GM23338 (cell line): ENCODE measurements at regions not wholly inside any gene's neighbourhood (a gene's known extent, or its start where the extent isn't known, plus 50 kb on each side); places are given as distances from the start of the nearest gene placed in this dataset.

Experiments used
- EZH2 ChIP-seq: fragments of 200-600 bp; sonication (generic); IDR thresholded peaks from one replicate; pipeline ENCODE4 v1.8.0; 2017; ENCODE audit warnings: antibody characterized with exemption, mild to moderate bottlenecking, low read depth; ENCODE audit not compliant: unreplicated experiment
- POLR2AphosphoS5 ChIP-seq: IDR thresholded peaks from 2 replicates; pipeline ENCODE4 v1.6.1; 2016; ENCODE audit warnings: antibody characterized with exemption, low read depth
- REST ChIP-seq: IDR thresholded peaks from one replicate; pipeline ENCODE4 v1.6.1; 2018; ENCODE audit warnings: antibody characterized with exemption; ENCODE audit not compliant: unreplicated experiment
- ZNF114 ChIP-seq: fragments of 250-450 bp; sonication (Bioruptor Pico); IDR thresholded peaks from 2 replicates; pipeline ENCODE4 v1.5.0; 2020; ENCODE audit warnings: mild to moderate bottlenecking, moderate library complexity
- TF ChIP-seq, protein P1 (sequence below): fragments of 250-450 bp; sonication (Bioruptor Pico); IDR thresholded peaks from 2 replicates; pipeline ENCODE4 v1.5.0; 2020; ENCODE audit warnings: mild to moderate bottlenecking, moderate library complexity

GRCh38 chr18:51446571-51447210 is 249.2 kb upstream of the MEX3C start (continued):
- TF ChIP-seq, protein P1, sequence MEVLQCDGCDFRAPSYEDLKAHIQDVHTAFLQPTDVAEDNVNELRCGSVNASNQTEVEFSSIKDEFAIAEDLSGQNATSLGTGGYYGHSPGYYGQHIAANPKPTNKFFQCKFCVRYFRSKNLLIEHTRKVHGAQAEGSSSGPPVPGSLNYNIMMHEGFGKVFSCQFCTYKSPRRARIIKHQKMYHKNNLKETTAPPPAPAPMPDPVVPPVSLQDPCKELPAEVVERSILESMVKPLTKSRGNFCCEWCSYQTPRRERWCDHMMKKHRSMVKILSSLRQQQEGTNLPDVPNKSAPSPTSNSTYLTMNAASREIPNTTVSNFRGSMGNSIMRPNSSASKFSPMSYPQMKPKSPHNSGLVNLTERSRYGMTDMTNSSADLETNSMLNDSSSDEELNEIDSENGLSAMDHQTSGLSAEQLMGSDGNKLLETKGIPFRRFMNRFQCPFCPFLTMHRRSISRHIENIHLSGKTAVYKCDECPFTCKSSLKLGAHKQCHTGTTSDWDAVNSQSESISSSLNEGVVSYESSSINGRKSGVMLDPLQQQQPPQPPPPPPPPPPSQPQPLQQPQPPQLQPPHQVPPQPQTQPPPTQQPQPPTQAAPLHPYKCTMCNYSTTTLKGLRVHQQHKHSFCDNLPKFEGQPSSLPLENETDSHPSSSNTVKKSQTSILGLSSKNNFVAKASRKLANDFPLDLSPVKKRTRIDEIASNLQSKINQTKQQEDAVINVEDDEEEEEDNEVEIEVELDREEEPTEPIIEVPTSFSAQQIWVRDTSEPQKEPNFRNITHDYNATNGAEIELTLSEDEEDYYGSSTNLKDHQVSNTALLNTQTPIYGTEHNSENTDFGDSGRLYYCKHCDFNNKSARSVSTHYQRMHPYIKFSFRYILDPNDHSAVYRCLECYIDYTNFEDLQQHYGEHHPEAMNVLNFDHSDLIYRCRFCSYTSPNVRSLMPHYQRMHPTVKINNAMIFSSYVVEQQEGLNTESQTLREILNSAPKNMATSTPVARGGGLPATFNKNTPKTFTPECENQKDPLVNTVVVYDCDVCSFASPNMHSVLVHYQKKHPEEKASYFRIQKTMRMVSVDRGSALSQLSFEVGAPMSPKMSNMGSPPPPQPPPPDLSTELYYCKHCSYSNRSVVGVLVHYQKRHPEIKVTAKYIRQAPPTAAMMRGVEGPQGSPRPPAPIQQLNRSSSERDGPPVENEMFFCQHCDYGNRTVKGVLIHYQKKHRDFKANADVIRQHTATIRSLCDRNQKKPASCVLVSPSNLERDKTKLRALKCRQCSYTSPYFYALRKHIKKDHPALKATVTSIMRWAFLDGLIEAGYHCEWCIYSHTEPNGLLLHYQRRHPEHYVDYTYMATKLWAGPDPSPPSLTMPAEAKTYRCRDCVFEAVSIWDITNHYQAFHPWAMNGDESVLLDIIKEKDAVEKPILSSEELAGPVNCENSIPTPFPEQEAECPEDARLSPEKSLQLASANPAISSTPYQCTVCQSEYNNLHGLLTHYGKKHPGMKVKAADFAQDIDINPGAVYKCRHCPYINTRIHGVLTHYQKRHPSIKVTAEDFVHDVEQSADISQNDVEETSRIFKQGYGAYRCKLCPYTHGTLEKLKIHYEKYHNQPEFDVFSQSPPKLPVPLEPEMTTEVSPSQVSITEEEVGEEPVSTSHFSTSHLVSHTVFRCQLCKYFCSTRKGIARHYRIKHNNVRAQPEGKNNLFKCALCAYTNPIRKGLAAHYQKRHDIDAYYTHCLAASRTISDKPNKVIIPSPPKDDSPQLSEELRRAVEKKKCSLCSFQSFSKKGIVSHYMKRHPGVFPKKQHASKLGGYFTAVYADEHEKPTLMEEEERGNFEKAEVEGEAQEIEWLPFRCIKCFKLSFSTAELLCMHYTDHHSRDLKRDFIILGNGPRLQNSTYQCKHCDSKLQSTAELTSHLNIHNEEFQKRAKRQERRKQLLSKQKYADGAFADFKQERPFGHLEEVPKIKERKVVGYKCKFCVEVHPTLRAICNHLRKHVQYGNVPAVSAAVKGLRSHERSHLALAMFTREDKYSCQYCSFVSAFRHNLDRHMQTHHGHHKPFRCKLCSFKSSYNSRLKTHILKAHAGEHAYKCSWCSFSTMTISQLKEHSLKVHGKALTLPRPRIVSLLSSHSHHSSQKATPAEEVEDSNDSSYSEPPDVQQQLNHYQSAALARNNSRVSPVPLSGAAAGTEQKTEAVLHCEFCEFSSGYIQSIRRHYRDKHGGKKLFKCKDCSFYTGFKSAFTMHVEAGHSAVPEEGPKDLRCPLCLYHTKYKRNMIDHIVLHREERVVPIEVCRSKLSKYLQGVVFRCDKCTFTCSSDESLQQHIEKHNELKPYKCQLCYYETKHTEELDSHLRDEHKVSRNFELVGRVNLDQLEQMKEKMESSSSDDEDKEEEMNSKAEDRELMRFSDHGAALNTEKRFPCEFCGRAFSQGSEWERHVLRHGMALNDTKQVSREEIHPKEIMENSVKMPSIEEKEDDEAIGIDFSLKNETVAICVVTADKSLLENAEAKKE (CRISPR knock-in tag) = no peak
- TF ChIP-seq POLR2AphosphoS5 (no peak), REST (no peak), EZH2 (no peak), ZNF114 (CRISPR knock-in tag) (no peak)
